Vagina (tissue), 2 donors: ENCODE measurements at regions not wholly inside any gene's neighbourhood (a gene's known extent, or its start where the extent isn't known, plus 50 kb on each side); places are given as distances from the start of the nearest gene placed in this dataset.

Experiments
- DNase-seq, 2 donors: peaks; one replicate each; pipeline ENCODE4 v3.0.0-alpha.2; 2017; ENCODE audit errors: extremely low spot score in 2 of 2
- H3K27ac ChIP-seq: fragments of 200-600 bp; sonication (generic); one replicate; pipeline ENCODE4 v1.5.1; 2019
- H3K27me3 ChIP-seq: fragments of 200-600 bp; sonication (generic); one replicate; pipeline ENCODE4 v1.5.1; 2019
- H3K36me3 ChIP-seq, 2 donors: fragments of 200-600 bp; sonication (generic); one replicate each; pipeline ENCODE4 v1.5.1; 2017 to 2019
- H3K4me1 ChIP-seq: fragments of 200-600 bp; sonication (generic); one replicate; pipeline ENCODE4 v1.5.1; 2019
- H3K4me3 ChIP-seq, 2 donors: fragments of 200-600 bp; sonication (generic); 1 replicate in 1 of 2; 2 replicates in 1 of 2; pipeline ENCODE4 v1.5.1; 2016 to 2019
- H3K9me3 ChIP-seq: fragments of 200-600 bp; sonication (generic); one replicate; pipeline ENCODE4 v1.5.1; 2019
- POLR2A ChIP-seq, 2 donors: fragments of 450-650 bp; IDR thresholded peaks; one replicate each; pipeline ENCODE4 v1.6.1; 2017; ENCODE audit warnings: antibody characterized with exemption in 2 of 2, mild to moderate bottlenecking in 2 of 2, moderate library complexity in 2 of 2
- POLR2AphosphoS5 ChIP-seq, 2 donors: sonication (generic); formaldehyde crosslinking; IDR thresholded peaks; one replicate each; pipeline ENCODE4 v1.9.0; 2017; ENCODE audit warnings: antibody characterized with exemption in 2 of 2, mild to moderate bottlenecking in 2 of 2, low read depth in 1 of 2; ENCODE audit not compliant: insufficient read depth in 1 of 2
- intact Hi-C: fragments of 100-400 bp; cut with DNase I; formaldehyde crosslinking; loops from one replicate; pipeline ENCODE4 v1.15.1; 2023
- TF ChIP-seq, protein P1 (sequence below), 3 experiments: fragments of 450-650 bp in 2 of 3; fragments of 200-600 bp in 1 of 3; sonication (generic) in 1 of 3; IDR thresholded peaks; one replicate each; pipeline ENCODE4 v1.5.1; 2017 to 2019; ENCODE audit warnings: antibody characterized with exemption in 3 of 3, mild to moderate bottlenecking in 2 of 3, moderate library complexity in 2 of 3

DNA sequence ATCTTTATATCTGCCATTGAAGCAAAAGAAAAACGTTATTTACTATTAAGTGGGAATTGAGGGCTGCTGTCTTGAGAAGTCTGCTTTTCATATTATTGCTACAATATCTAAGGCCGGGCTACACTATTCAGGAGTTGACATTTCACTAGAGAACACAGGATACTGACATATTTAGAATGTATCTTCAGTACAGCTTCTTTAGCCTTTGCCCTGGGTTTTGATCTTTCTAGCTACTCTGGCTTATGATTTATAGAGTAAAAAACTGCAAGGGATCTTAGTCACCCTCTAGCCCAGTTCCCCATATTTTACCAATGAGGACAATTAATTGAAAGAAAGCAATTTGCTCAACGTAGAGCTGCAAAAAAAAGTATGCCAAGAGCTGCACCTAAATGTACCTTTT, 307.4 kb upstream of the DPPA4 start:
- Histone ChIP-seq H3K36me3 (no peaks in the 10 kb centered on the region), H3K9me3 (no peaks in the 10 kb centered on the region), H3K27ac (no peak overlapping the region), H3K27me3 (no peaks in the 10 kb centered on the region), H3K4me3 (no peak overlapping the region), H3K4me1 (no peaks in the 10 kb centered on the region)
- no peak for DNase-seq
- TF ChIP-seq, protein P1, sequence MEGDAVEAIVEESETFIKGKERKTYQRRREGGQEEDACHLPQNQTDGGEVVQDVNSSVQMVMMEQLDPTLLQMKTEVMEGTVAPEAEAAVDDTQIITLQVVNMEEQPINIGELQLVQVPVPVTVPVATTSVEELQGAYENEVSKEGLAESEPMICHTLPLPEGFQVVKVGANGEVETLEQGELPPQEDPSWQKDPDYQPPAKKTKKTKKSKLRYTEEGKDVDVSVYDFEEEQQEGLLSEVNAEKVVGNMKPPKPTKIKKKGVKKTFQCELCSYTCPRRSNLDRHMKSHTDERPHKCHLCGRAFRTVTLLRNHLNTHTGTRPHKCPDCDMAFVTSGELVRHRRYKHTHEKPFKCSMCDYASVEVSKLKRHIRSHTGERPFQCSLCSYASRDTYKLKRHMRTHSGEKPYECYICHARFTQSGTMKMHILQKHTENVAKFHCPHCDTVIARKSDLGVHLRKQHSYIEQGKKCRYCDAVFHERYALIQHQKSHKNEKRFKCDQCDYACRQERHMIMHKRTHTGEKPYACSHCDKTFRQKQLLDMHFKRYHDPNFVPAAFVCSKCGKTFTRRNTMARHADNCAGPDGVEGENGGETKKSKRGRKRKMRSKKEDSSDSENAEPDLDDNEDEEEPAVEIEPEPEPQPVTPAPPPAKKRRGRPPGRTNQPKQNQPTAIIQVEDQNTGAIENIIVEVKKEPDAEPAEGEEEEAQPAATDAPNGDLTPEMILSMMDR (IDR thresholded peaks at IDR 0.05) = no peak
- no peak for TF ChIP-seq POLR2A (IDR thresholded peaks at IDR 0.05)
- intact Hi-C loops = no loop called here

DNA sequence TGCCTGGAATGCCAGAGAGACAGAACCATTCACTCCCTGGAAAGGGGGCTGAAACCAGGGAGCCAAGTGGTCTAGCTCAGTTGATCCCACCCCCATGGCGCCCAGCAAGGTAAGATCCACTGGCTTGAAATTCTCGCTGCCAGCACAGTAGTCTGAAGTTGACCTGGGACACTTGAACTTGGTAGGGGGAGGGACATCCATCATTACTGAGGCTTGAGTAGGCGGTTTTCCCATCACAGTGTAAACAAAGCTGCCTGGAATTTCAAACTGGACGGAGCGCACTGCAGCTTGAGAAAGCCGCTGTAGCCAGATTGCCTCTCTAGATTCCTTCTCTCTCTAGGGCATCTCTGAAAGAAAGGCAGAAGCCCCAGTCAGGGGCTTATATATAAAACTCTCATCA, 310.7 kb upstream of the DPPA4 start:
- no peaks in the 10 kb centered on the region for H3K9me3 ChIP-seq
- no peak for TF ChIP-seq POLR2AphosphoS5 (IDR thresholded peaks at IDR 0.05; ENCODE audit: insufficient read depth in 1 of 2, low read depth in 1 of 2)
- no peak for TF ChIP-seq POLR2A (IDR thresholded peaks at IDR 0.05)
- TF ChIP-seq, protein P1 (IDR thresholded peaks at IDR 0.05) = no peak
- intact Hi-C loops = no loop called here
- H3K27ac ChIP-seq = no peak overlapping the region
- H3K27me3 ChIP-seq = no peaks in the 10 kb centered on the region
- no peaks in the 10 kb centered on the region for H3K36me3 ChIP-seq
- DNase-seq = no peak
- H3K4me1 ChIP-seq = no peaks in the 10 kb centered on the region
- H3K4me3 ChIP-seq = no peak overlapping the region

- Histone ChIP-seq H3K27ac (no peak overlapping the region), H3K27me3 (no peaks in the 10 kb centered on the region), H3K4me3 (no peak overlapping the region), H3K9me3 (no peaks in the 10 kb centered on the region), H3K4me1 (no peaks in the 10 kb centered on the region), H3K36me3 (no peaks in the 10 kb centered on the region)
- TF ChIP-seq, protein P1 (IDR thresholded peaks at IDR 0.05) = no peak
- no peak for TF ChIP-seq POLR2AphosphoS5 (IDR thresholded peaks at IDR 0.05; ENCODE audit: insufficient read depth in 1 of 2, low read depth in 1 of 2)
- no peak for TF ChIP-seq POLR2A (IDR thresholded peaks at IDR 0.05)
- no peak for DNase-seq
- intact Hi-C loops = no loop called here
Observed at GRCh38 chr3:109656225-109656624, 318.9 kb upstream of the DPPA4 start.

GRCh38 chr3:109678600-109678999, 341.3 kb upstream of the DPPA4 start:
- H3K27ac ChIP-seq = no peak overlapping the region
- H3K9me3 ChIP-seq = no peaks in the 10 kb centered on the region
- no peaks in the 10 kb centered on the region for H3K27me3 ChIP-seq
- no peak for TF ChIP-seq POLR2A (IDR thresholded peaks at IDR 0.05)
- TF ChIP-seq, protein P1 (IDR thresholded peaks at IDR 0.05) = no peak
- TF ChIP-seq POLR2AphosphoS5 (IDR thresholded peaks at IDR 0.05; ENCODE audit: insufficient read depth in 1 of 2, low read depth in 1 of 2) = no peak
- no peak overlapping the region for H3K4me3 ChIP-seq
- H3K36me3 ChIP-seq = no peaks in the 10 kb centered on the region
- H3K4me1 ChIP-seq = no peaks in the 10 kb centered on the region
- intact Hi-C loops = no loop called here
- no peak for DNase-seq

DNA sequence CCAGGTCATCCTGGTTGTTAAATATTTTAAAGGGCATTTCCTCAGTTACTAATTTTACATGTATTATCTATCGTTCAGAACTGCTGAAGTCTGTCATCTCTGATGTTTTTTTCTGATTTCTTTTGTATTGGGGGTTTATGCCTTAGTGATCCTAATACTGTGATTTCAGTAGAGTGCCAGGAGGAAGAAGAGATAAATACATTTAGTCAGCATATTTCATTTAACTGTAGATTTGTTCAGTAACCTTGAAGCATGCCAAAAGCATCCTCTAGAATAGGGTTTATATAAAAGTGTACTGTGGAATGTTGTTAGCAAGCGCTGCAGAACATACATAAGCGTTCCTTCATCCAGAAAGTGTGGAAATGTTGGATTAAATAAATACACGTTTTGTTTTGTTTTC, 342.3 kb upstream of the DPPA4 start:
- intact Hi-C loops = no loop called here
- no peaks in the 10 kb centered on the region for H3K4me1 ChIP-seq
- no peaks in the 10 kb centered on the region for H3K27me3 ChIP-seq
- H3K36me3 ChIP-seq = no peaks in the 10 kb centered on the region
- H3K4me3 ChIP-seq = no peak overlapping the region
- no peaks in the 10 kb centered on the region for H3K9me3 ChIP-seq
- DNase-seq = no peak
- H3K27ac ChIP-seq = no peak overlapping the region
- TF ChIP-seq, protein P1 (IDR thresholded peaks at IDR 0.05) = no peak
